Smooth muscle cell (in vitro differentiated cells): ENCODE measurements at regions not wholly inside any gene's neighbourhood (a gene's known extent, or its start where the extent isn't known, plus 50 kb on each side); places are given as distances from the start of the nearest gene placed in this dataset.
"Not testable (repeated sequence)": the region's sequence is repeated elsewhere in the genome, so short reads cannot be mapped to it uniquely, and the experiment has no call there.

Experiments
- DNase-seq: peaks from one replicate; lab custom pipeline; 2025; ENCODE audit not compliant: unreplicated experiment; lab: John Stamatoyannopoulos, UW
- H2AFZ ChIP-seq: fragments of 200-600 bp; sonication (generic); 2 replicates; pipeline ENCODE4 v1.6.0; 2016; ENCODE audit warnings: antibody characterized with exemption, low read depth, mild to moderate bottlenecking
- H3F3A ChIP-seq: fragments of 200-600 bp; sonication (generic); 2 replicates; pipeline ENCODE4 v1.6.0; 2017; ENCODE audit warnings: antibody characterized with exemption, low read depth
- H3K27ac ChIP-seq: fragments of 200-600 bp; sonication (generic); 2 replicates; pipeline ENCODE4 v1.5.1; 2016; ENCODE audit warnings: low read depth, mild to moderate bottlenecking
- H3K27me3 ChIP-seq: fragments of 200-600 bp; sonication (generic); 2 replicates; pipeline ENCODE4 v1.6.1; 2016; ENCODE audit warnings: low read depth, mild to moderate bottlenecking
- H3K36me3 ChIP-seq: fragments of 200-600 bp; sonication (generic); 2 replicates; pipeline ENCODE4 v1.5.1; 2016; ENCODE audit warnings: low read depth
- H3K4me1 ChIP-seq: fragments of 200-600 bp; sonication (generic); 2 replicates; pipeline ENCODE4 v1.5.1; 2016; ENCODE audit warnings: low read depth
- H3K4me2 ChIP-seq: fragments of 200-600 bp; sonication (generic); 2 replicates; pipeline ENCODE4 v1.6.0; 2016; ENCODE audit warnings: mild to moderate bottlenecking
- H3K4me3 ChIP-seq: fragments of 200-600 bp; sonication (generic); 2 replicates; pipeline ENCODE4 v1.5.1; 2016; ENCODE audit warnings: mild to moderate bottlenecking
- H3K79me2 ChIP-seq: fragments of 200-600 bp; sonication (generic); 2 replicates; pipeline ENCODE4 v1.6.0; 2016; ENCODE audit warnings: low read depth, mild to moderate bottlenecking
- H3K9ac ChIP-seq: fragments of 200-600 bp; sonication (generic); 2 replicates; pipeline ENCODE4 v1.6.0; 2016; ENCODE audit warnings: low read depth
- H3K9me3 ChIP-seq: fragments of 200-600 bp; sonication (generic); replicated peaks from 2 replicates; pipeline ENCODE4 v1.5.1; 2016; ENCODE audit warnings: low read depth
- H4K20me1 ChIP-seq: fragments of 200-600 bp; sonication (generic); 2 replicates; pipeline ENCODE4 v1.6.0; 2016; ENCODE audit warnings: low read depth
- WGBS: methylation state at CpG from one replicate; pipeline ENCODE4 v1.1.7; 2016; ENCODE audit warnings: low lambda C conversion rate; 5-methylcytosine and 5-hydroxymethylcytosine counted together
- TF ChIP-seq, protein P1 (sequence below): fragments of 200-600 bp; sonication (generic); IDR thresholded peaks from 2 replicates; pipeline ENCODE4 v1.5.1; 2017; ENCODE audit warnings: borderline replicate concordance, mild to moderate bottlenecking, antibody characterized with exemption; ENCODE audit not compliant: insufficient read depth, poor library complexity, severe bottlenecking

DNA sequence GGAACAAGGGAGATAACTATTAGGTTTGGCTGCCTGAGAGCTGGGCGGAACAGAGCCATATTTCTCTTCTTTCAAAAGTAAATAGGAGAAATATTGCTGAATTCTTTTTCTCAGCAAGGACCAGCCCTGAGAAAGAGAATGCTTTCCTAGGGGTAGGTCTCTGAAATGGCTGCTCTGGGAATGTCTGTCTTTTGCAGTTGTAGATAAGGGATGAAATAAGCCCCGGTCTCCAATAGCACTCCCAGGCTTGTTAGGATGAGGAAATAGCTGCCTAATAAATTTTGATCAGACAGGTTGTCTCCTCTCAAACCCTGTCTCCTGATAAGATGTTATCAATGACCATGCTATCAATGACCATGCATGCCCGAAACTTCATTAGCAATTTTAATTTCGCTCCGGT, 207.8 kb upstream of the KIT start:
- Histone ChIP-seq H3K9me3 (no peaks in the 10 kb centered on the region), H3K36me3 (no peaks in the 10 kb centered on the region)

GRCh38 chr4:54466960-54467359, 190.8 kb upstream of the KIT start:
- not testable (repeated sequence) for H3K9me3 ChIP-seq, H3F3A ChIP-seq, H3K36me3 ChIP-seq, H3K79me2 ChIP-seq, H3K4me3 ChIP-seq, H3K27me3 ChIP-seq, DNase-seq, H3K4me2 ChIP-seq, H3K27ac ChIP-seq, H3K4me1 ChIP-seq, H4K20me1 ChIP-seq, H2AFZ ChIP-seq, H3K9ac ChIP-seq
- WGBS, result 84% methylated on average over 9 of the region's 9 CpGs

More for the DNA sequence above, 207.8 kb upstream of the KIT start:
- H3K4me1 ChIP-seq, result no peaks in the 10 kb centered on the region
- H3K27me3 ChIP-seq, result no peaks in the 10 kb centered on the region
- H3K9ac ChIP-seq, result no peak overlapping the region
- H3F3A ChIP-seq, result no peaks in the 10 kb centered on the region
- 97% methylated on average over 5 of the region's 5 CpGs for WGBS
- DNase-seq, result no peak
- no peaks in the 10 kb centered on the region for H4K20me1 ChIP-seq
- no peak overlapping the region for H3K4me3 ChIP-seq
- H3K4me2 ChIP-seq, result no peak overlapping the region
- H3K79me2 ChIP-seq, result no peaks in the 10 kb centered on the region
- H2AFZ ChIP-seq, result no peak overlapping the region
- H3K27ac ChIP-seq, result no peak overlapping the region
- TF ChIP-seq, protein P1, sequence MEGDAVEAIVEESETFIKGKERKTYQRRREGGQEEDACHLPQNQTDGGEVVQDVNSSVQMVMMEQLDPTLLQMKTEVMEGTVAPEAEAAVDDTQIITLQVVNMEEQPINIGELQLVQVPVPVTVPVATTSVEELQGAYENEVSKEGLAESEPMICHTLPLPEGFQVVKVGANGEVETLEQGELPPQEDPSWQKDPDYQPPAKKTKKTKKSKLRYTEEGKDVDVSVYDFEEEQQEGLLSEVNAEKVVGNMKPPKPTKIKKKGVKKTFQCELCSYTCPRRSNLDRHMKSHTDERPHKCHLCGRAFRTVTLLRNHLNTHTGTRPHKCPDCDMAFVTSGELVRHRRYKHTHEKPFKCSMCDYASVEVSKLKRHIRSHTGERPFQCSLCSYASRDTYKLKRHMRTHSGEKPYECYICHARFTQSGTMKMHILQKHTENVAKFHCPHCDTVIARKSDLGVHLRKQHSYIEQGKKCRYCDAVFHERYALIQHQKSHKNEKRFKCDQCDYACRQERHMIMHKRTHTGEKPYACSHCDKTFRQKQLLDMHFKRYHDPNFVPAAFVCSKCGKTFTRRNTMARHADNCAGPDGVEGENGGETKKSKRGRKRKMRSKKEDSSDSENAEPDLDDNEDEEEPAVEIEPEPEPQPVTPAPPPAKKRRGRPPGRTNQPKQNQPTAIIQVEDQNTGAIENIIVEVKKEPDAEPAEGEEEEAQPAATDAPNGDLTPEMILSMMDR, result no peak

GRCh38 chr4:54473077-54473545, 184.6 kb upstream of the KIT start:
- no peak for DNase-seq
- no peaks in the 10 kb centered on the region for H3K4me1 ChIP-seq

DNA sequence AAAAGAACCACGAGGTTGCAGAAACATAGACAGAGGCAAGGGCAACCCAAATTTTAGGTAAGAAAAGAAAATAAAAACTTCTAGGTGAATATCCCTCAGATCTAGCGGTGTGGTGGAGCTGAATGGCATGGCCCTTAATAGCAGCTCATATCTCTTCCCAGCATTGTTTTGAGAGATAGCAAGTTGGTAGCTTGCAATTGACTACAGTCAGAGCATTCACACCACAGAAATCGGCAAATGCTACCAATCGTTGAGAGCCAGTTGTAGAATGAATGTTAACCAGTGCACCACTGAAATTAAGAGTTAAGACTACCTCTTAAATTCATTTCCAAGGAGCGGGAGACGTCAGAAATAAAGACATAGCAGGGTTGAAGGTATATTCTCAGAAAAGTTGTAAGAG, 184.0 kb upstream of the KIT start:
- H3K4me3 ChIP-seq, result no peak overlapping the region
- H3K9ac ChIP-seq, result no peak overlapping the region
- TF ChIP-seq, protein P1, result no peak
- no peaks in the 10 kb centered on the region for H3K36me3 ChIP-seq
- H3K27ac ChIP-seq, result no peak overlapping the region
- no peaks in the 10 kb centered on the region for H3K9me3 ChIP-seq
- H3K4me1 ChIP-seq, result no peaks in the 10 kb centered on the region
- no peaks in the 10 kb centered on the region for H4K20me1 ChIP-seq
- DNase-seq, result no peak
- no peak overlapping the region for H3K4me2 ChIP-seq
- no peaks in the 10 kb centered on the region for H3K79me2 ChIP-seq
- H2AFZ ChIP-seq, result no peak overlapping the region
- 88% methylated on average over 6 of the region's 6 CpGs for WGBS
- no peaks in the 10 kb centered on the region for H3K27me3 ChIP-seq
- no peaks in the 10 kb centered on the region for H3F3A ChIP-seq

More at GRCh38 chr4:54473077-54473545, 184.6 kb upstream of the KIT start:
- H3K4me3 ChIP-seq, result no peak overlapping the region
- H4K20me1 ChIP-seq, result no peaks in the 10 kb centered on the region
- H3K27ac ChIP-seq, result no peak overlapping the region
- TF ChIP-seq, protein P1, result no peak
- H3K4me2 ChIP-seq, result no peak overlapping the region
- H3K27me3 ChIP-seq, result no peaks in the 10 kb centered on the region
- H3K9ac ChIP-seq, result no peak overlapping the region
- H3K9me3 ChIP-seq, result no peaks in the 10 kb centered on the region
- no peaks in the 10 kb centered on the region for H3K79me2 ChIP-seq
- 75% methylated on average over 7 of the region's 7 CpGs for WGBS
- H2AFZ ChIP-seq, result peak overlapping the region; percentile 41
- no peaks in the 10 kb centered on the region for H3K36me3 ChIP-seq
- no peaks in the 10 kb centered on the region for H3F3A ChIP-seq
